Thyroid gland (tissue), 4 donors: ENCODE measurements at regions not wholly inside any gene's neighbourhood (a gene's known extent, or its start where the extent isn't known, plus 50 kb on each side); places are given as distances from the start of the nearest gene placed in this dataset.

Experiments
- CTCF ChIP-seq, 6 experiments: fragments of 200-600 bp in 3 of 6; fragments of 450-650 bp in 3 of 6; sonication (generic) in 3 of 6; IDR thresholded peaks; one replicate each; pipeline ENCODE4 v1.5.1; 2016 to 2019; ENCODE audit warnings: antibody characterized with exemption in 6 of 6, mild to moderate bottlenecking in 2 of 6, inconsistent platforms in 1 of 6, moderate library complexity in 1 of 6
- POLR2A ChIP-seq, 2 donors: fragments of 450-650 bp; IDR thresholded peaks; one replicate each; pipeline ENCODE4 v1.6.1; 2017; ENCODE audit warnings: antibody characterized with exemption in 2 of 2, mild to moderate bottlenecking in 2 of 2, moderate library complexity in 1 of 2

- TF ChIP-seq CTCF (IDR thresholded peaks at IDR 0.05), result no peak
- no peak for TF ChIP-seq POLR2A (IDR thresholded peaks at IDR 0.05)
Observed at GRCh38 chr10:107577221-107577620, 412.7 kb upstream of the SORCS1 start.
